ENCODE measurements at regions not wholly inside any gene's neighbourhood (a gene's known extent, or its start where the extent isn't known, plus 50 kb on each side); places are given as distances from the start of the nearest gene placed in this dataset.

GRCh38 chr20:6504179-6504578 is 263.3 kb upstream of the BMP2 start:
- H3K36me3 ChIP-seq = no peaks in the 10 kb centered on the region
- no peaks in the 10 kb centered on the region for H3K4me1 ChIP-seq
- DNase-seq (no peak), ATAC-seq (no peak)
- no peaks in the 10 kb centered on the region for H3K9me3 ChIP-seq
- H3K27ac ChIP-seq = no peak overlapping the region
- TF ChIP-seq, protein P1, sequence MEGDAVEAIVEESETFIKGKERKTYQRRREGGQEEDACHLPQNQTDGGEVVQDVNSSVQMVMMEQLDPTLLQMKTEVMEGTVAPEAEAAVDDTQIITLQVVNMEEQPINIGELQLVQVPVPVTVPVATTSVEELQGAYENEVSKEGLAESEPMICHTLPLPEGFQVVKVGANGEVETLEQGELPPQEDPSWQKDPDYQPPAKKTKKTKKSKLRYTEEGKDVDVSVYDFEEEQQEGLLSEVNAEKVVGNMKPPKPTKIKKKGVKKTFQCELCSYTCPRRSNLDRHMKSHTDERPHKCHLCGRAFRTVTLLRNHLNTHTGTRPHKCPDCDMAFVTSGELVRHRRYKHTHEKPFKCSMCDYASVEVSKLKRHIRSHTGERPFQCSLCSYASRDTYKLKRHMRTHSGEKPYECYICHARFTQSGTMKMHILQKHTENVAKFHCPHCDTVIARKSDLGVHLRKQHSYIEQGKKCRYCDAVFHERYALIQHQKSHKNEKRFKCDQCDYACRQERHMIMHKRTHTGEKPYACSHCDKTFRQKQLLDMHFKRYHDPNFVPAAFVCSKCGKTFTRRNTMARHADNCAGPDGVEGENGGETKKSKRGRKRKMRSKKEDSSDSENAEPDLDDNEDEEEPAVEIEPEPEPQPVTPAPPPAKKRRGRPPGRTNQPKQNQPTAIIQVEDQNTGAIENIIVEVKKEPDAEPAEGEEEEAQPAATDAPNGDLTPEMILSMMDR (IDR thresholded peaks at IDR 0.05) = no peak
- no peaks in the 10 kb centered on the region for H3K27me3 ChIP-seq
- H3K4me3 ChIP-seq = no peak overlapping the region
- intact Hi-C loops (cut with DNase I) = no loop called here

GRCh38 chr20:6502999-6503398 is 264.5 kb upstream of the BMP2 start:
- ATAC-seq (no peak), DNase-seq (no peak)
- Histone ChIP-seq H3K4me1 (no peaks in the 10 kb centered on the region), H3K27ac (no peak overlapping the region), H3K27me3 (no peaks in the 10 kb centered on the region), H3K4me3 (no peak overlapping the region), H3K36me3 (no peaks in the 10 kb centered on the region), H3K9me3 (no peaks in the 10 kb centered on the region)
- intact Hi-C loops (cut with DNase I) = no loop called here
- TF ChIP-seq, protein P1 (IDR thresholded peaks at IDR 0.05) = no peak

- TF ChIP-seq, protein P1 (IDR thresholded peaks at IDR 0.05) = no peak
- DNase-seq (no peak), ATAC-seq (no peak)
- Histone ChIP-seq H3K4me3 (no peak overlapping the region), H3K9me3 (no peaks in the 10 kb centered on the region), H3K27me3 (no peaks in the 10 kb centered on the region), H3K27ac (no peak overlapping the region), H3K4me1 (no peaks in the 10 kb centered on the region), H3K36me3 (no peaks in the 10 kb centered on the region)
- intact Hi-C loops (cut with DNase I) = no loop called here
These were observed 265.3 kb upstream of the BMP2 start for GRCh38 chr20:6502219-6502618.

DNA sequence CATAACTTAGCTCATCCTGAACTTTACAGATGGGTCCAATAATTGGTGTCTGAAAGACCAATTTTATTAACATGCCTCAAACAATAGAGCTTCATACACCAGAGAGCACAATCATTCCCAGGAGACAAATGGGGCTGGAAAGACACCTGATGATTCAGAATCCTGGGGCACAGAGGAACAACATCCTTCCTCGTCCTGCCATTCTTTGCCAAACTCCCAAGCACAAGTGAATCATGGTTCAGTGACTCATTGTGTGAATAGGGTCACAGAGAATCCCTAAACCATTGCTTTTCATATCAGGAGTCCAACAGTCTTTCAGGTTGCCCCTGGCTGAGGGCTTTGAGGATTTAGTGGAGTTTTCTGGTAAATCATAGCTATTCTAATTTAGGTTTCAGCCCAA is 266.4 kb upstream of the BMP2 start:
- Histone ChIP-seq H3K27me3 (no peaks in the 10 kb centered on the region), H3K36me3 (no peaks in the 10 kb centered on the region), H3K27ac (no peak overlapping the region), H3K4me1 (no peaks in the 10 kb centered on the region), H3K4me3 (no peak overlapping the region), H3K9me3 (no peaks in the 10 kb centered on the region)
- TF ChIP-seq, protein P1 (IDR thresholded peaks at IDR 0.05) = no peak
- DNase-seq = no peak
- no peak for ATAC-seq
- intact Hi-C loops (cut with DNase I) = no loop called here

DNA sequence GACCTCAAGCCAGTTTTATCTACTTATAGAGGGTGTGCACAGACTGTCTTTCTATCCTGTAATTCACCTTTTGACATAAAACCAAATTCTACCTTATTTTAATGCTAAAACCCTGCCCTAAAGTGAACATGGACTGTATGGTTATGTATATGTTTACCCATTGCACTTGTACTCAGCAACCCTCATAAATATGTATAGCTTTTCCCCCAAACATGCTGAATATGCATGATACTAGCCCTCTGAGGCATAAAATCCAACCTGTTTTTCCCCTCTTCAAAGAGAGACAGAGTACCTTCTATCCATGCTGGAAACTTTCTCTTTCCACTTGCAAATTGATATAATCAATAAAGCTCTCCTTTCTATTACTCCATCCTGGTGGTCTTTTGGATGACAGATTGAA is 267.9 kb upstream of the BMP2 start:
- intact Hi-C loops (cut with DNase I) = no loop called here

GRCh38 chr20:6496874-6497273 is 270.6 kb upstream of the BMP2 start:
- H3K9me3 ChIP-seq = no peaks in the 10 kb centered on the region
- intact Hi-C loops (cut with DNase I) = no loop called here
- no peaks in the 10 kb centered on the region for H3K4me1 ChIP-seq
- H3K27me3 ChIP-seq = no peaks in the 10 kb centered on the region
- ATAC-seq = peak; percentile 57
- H3K27ac ChIP-seq = no peak overlapping the region
- TF ChIP-seq, protein P1 (IDR thresholded peaks at IDR 0.05) = no peak
- H3K36me3 ChIP-seq = no peaks in the 10 kb centered on the region
- H3K4me3 ChIP-seq = no peak overlapping the region
- DNase-seq = no peak

More for the DNA sequence above, 267.9 kb upstream of the BMP2 start:
- no peaks in the 10 kb centered on the region for H3K4me1 ChIP-seq
- DNase-seq (no peak), ATAC-seq (no peak)
- TF ChIP-seq, protein P1 (IDR thresholded peaks at IDR 0.05) = no peak
- H3K36me3 ChIP-seq = no peaks in the 10 kb centered on the region
- H3K9me3 ChIP-seq = no peaks in the 10 kb centered on the region
- H3K27me3 ChIP-seq = no peaks in the 10 kb centered on the region
- H3K27ac ChIP-seq = no peak overlapping the region
- no peak overlapping the region for H3K4me3 ChIP-seq

Data from upper lobe of right lung (tissue), 1 donor.